ENCODE measurements at regions not wholly inside any gene's neighbourhood (a gene's known extent, or its start where the extent isn't known, plus 50 kb on each side); places are given as distances from the start of the nearest gene placed in this dataset.

DNA sequence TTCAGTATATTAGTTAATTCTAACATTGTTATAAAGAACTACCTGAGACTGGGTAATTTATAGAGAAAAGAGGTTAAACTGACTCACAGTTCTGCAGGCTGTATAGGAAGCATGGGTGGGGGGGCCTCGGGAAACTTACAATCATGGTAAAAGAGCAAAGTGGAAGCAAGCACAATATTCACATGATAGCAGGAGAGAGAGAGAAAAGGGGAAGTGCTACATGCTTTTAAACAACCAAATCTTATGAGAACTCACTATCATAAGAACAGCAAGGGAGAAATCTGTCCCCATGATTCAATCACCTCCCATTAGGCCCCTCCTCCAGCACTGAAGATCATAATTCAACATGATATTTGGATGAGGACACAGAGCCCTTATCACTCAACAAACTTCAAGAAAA, 324.9 kb downstream of the ZNF608 start:
- no peaks in the 10 kb centered on the region for H3K4me1 ChIP-seq (ENCODE audit: insufficient read depth)
- 57 to 60% methylated on average over 1 of the region's 1 CpG for WGBS, 2 experiments (ENCODE audit: low coverage in 1 of 2, low lambda C conversion rate in 2 of 2, missing lambda C conversion rate in 2 of 2)
- H3K9ac ChIP-seq, result no peak overlapping the region
- H4K20me1 ChIP-seq (ENCODE audit: insufficient read depth), result no peaks in the 10 kb centered on the region
- no peak overlapping the region for H3K4me2 ChIP-seq (ENCODE audit: unreplicated experiment)
- TF ChIP-seq EZH2phosphoT487 (IDR thresholded peaks at IDR 0.05; ENCODE audit: insufficient read depth, low read depth), result no peak
- TF ChIP-seq EZH2 (IDR thresholded peaks at IDR 0.05; ENCODE audit: insufficient read depth, poor library complexity, severe bottlenecking), result no peak
- no peak overlapping the region for H3K4me3 ChIP-seq
- no peak overlapping the region for H2AFZ ChIP-seq
- no peaks in the 10 kb centered on the region for H3K9me2 ChIP-seq (ENCODE audit: insufficient read depth)
- no peaks in the 10 kb centered on the region for H3K36me3 ChIP-seq (ENCODE audit: low read depth)
- H3K79me2 ChIP-seq (ENCODE audit: insufficient read depth), result no peaks in the 10 kb centered on the region
- in situ Hi-C loops (cut with MboI), result no loop called here
- peaks cover 12% of the 10 kb centered on the region; the same call in 1 of the 2 replicates for H3K27me3 ChIP-seq (replicated peaks; ENCODE audit: insufficient read depth)
- no peak for DNase-seq
- no peaks in the 10 kb centered on the region for H3K9me3 ChIP-seq (ENCODE audit: low read depth)
- H3K27ac ChIP-seq, result no peak overlapping the region
- no peaks in the 10 kb centered on the region for H3F3A ChIP-seq (ENCODE audit: insufficient read depth)

DNA sequence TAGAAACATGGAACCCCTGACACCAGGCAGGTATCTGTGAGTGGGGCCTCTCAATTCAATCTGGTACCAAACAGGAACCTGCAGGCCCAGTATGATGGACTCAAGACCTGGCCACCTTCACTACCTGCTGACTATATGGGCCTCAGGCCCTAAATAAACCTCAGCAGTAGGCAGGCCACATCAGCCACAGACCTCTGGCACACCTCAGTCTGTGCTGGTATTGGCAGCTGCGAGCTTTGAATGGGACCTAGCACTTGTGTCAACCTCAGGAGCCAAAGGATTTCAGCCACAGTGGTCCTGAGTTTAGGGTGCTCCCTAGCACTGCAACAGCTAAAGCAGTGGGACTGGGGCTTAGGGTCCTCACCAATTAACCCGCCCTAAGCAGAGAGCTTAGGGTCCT, 325.5 kb downstream of the ZNF608 start:
- H3K79me2 ChIP-seq (ENCODE audit: insufficient read depth), result no peaks in the 10 kb centered on the region
- H3K9me2 ChIP-seq (ENCODE audit: insufficient read depth), result no peaks in the 10 kb centered on the region
- H3K36me3 ChIP-seq (ENCODE audit: low read depth), result no peaks in the 10 kb centered on the region
- 28 to 30% methylated on average over 2 of the region's 2 CpGs for WGBS, 2 experiments (ENCODE audit: low coverage in 1 of 2, low lambda C conversion rate in 2 of 2, missing lambda C conversion rate in 2 of 2)
- H3K9ac ChIP-seq, result no peak overlapping the region
- H4K20me1 ChIP-seq (ENCODE audit: insufficient read depth), result no peaks in the 10 kb centered on the region
- no peaks in the 10 kb centered on the region for H3K9me3 ChIP-seq (ENCODE audit: low read depth)
- no peaks in the 10 kb centered on the region for H3F3A ChIP-seq (ENCODE audit: insufficient read depth)
- peaks cover 13% of the 10 kb centered on the region; the same call in 1 of the 2 replicates for H3K27me3 ChIP-seq (replicated peaks; ENCODE audit: insufficient read depth)
- TF ChIP-seq EZH2 (IDR thresholded peaks at IDR 0.05; ENCODE audit: insufficient read depth, poor library complexity, severe bottlenecking), result no peak
- no peak for TF ChIP-seq EZH2phosphoT487 (IDR thresholded peaks at IDR 0.05; ENCODE audit: insufficient read depth, low read depth)
- no peaks in the 10 kb centered on the region for H3K4me1 ChIP-seq (ENCODE audit: insufficient read depth)
- DNase-seq, result no peak
- H3K4me2 ChIP-seq (ENCODE audit: unreplicated experiment), result no peak overlapping the region
- in situ Hi-C loops (cut with MboI), result no loop called here
- no peak overlapping the region for H3K4me3 ChIP-seq
- no peak overlapping the region for H2AFZ ChIP-seq
- H3K27ac ChIP-seq, result no peak overlapping the region

DNA sequence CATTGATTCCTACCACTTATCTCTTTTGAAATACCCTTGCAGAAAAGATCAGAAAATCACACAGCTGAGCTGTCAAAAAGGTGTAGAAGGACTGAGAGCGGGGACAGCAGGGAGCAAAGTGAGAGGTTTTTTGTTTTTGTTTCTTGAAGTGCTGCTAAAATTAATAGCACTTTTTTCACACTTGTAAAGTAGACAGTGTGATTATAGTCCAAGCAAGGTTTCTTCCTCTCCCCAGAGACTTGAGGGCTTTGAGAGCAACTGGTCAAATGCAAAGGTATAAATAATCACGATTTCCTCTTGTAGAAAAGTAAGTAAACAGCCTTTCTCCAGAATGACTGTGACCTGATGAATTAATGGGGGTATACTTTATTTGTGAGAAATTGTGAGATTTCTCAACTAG, 326.9 kb downstream of the ZNF608 start:
- Histone ChIP-seq H3K9ac (no peak overlapping the region), H3K9me3 (ENCODE audit: low read depth) (no peaks in the 10 kb centered on the region), H4K20me1 (ENCODE audit: insufficient read depth) (no peaks in the 10 kb centered on the region), H3K9me2 (ENCODE audit: insufficient read depth) (no peaks in the 10 kb centered on the region), H3K27me3 (replicated peaks; ENCODE audit: insufficient read depth) (peaks cover 9% of the 10 kb centered on the region; the same call in 1 of the 2 replicates), H3K4me2 (ENCODE audit: unreplicated experiment) (no peak overlapping the region), H3K27ac (no peak overlapping the region), H3F3A (ENCODE audit: insufficient read depth) (no peaks in the 10 kb centered on the region), H3K4me3 (no peak overlapping the region), H3K79me2 (ENCODE audit: insufficient read depth) (no peaks in the 10 kb centered on the region), H2AFZ (no peak overlapping the region), H3K4me1 (ENCODE audit: insufficient read depth) (no peaks in the 10 kb centered on the region), H3K36me3 (ENCODE audit: low read depth) (no peaks in the 10 kb centered on the region)
- no peak for DNase-seq
- no peak for TF ChIP-seq EZH2 (IDR thresholded peaks at IDR 0.05; ENCODE audit: insufficient read depth, poor library complexity, severe bottlenecking)
- TF ChIP-seq EZH2phosphoT487 (IDR thresholded peaks at IDR 0.05; ENCODE audit: insufficient read depth, low read depth), result no peak
- in situ Hi-C loops (cut with MboI), result no loop called here
- WGBS, 2 experiments (ENCODE audit: low coverage in 1 of 2, low lambda C conversion rate in 2 of 2, missing lambda C conversion rate in 2 of 2), result 41 to 51% methylated on average over 2 of the region's 2 CpGs

DNA sequence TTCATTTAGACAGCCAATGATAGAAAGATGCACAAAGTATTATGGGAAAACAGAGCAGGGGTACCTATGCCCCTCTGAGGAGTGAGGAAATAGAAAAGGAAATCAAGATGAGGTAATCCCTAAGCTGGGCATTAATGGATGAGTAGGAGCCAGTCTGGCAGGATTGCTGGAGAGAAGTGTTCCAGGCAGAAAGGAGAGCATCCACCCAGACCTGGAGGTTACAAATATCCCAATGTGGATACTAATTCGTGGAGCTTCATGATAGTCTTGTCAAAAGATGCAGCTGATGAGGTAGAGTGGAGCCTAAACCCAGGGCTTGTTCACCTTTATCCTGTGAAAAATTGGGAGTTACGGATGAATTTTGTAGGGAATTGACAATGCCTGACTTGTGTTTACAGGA, 328.0 kb downstream of the ZNF608 start:
- Histone ChIP-seq H3K4me1 (ENCODE audit: insufficient read depth) (no peaks in the 10 kb centered on the region), H3K4me2 (ENCODE audit: unreplicated experiment) (no peak overlapping the region), H3K4me3 (no peak overlapping the region), H3K9me3 (ENCODE audit: low read depth) (no peaks in the 10 kb centered on the region), H3K9ac (no peak overlapping the region), H4K20me1 (ENCODE audit: insufficient read depth) (no peaks in the 10 kb centered on the region), H3K27ac (no peak overlapping the region), H2AFZ (no peak overlapping the region), H3K27me3 (replicated peaks; ENCODE audit: insufficient read depth) (peaks cover 12% of the 10 kb centered on the region; the same call in 1 of the 2 replicates), H3F3A (ENCODE audit: insufficient read depth) (no peaks in the 10 kb centered on the region), H3K79me2 (ENCODE audit: insufficient read depth) (no peaks in the 10 kb centered on the region), H3K36me3 (ENCODE audit: low read depth) (no peaks in the 10 kb centered on the region), H3K9me2 (ENCODE audit: insufficient read depth) (no peaks in the 10 kb centered on the region)
- TF ChIP-seq EZH2phosphoT487 (IDR thresholded peaks at IDR 0.05; ENCODE audit: insufficient read depth, low read depth) (no peak), EZH2 (IDR thresholded peaks at IDR 0.05; ENCODE audit: insufficient read depth, poor library complexity, severe bottlenecking) (no peak)
- WGBS, 2 experiments (ENCODE audit: low coverage in 1 of 2, low lambda C conversion rate in 2 of 2, missing lambda C conversion rate in 2 of 2), result 46 to 52% methylated on average over 2 of the region's 2 CpGs
- DNase-seq, result no peak
- in situ Hi-C loops (cut with MboI), result no loop called here

DNA sequence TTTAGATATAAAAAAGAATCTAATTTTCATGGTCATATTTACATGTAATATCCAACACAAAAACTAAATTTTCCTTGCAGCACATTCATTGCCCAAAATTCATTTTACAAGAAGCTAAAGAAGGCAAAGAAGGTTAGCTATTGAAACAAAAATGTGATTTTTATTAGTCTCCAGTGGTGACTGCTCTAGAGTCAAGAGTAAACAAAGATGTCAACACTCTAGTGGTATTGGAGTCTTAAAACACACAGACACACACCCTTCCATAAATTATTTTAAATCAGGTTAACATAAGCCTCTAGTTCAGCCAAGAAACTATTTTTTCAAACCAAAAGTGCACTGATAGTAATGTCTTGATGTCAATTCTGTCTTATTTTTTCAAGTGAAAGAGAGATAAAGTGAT, 329.2 kb downstream of the ZNF608 start:
- no peak for DNase-seq
- Histone ChIP-seq H3K4me1 (ENCODE audit: insufficient read depth) (no peaks in the 10 kb centered on the region), H4K20me1 (ENCODE audit: insufficient read depth) (no peaks in the 10 kb centered on the region), H3K79me2 (ENCODE audit: insufficient read depth) (no peaks in the 10 kb centered on the region), H3K27me3 (replicated peaks; ENCODE audit: insufficient read depth) (peaks cover 12% of the 10 kb centered on the region; the same call in 1 of the 2 replicates), H3K27ac (no peak overlapping the region), H3K9me2 (ENCODE audit: insufficient read depth) (no peaks in the 10 kb centered on the region), H3F3A (ENCODE audit: insufficient read depth) (no peaks in the 10 kb centered on the region), H2AFZ (no peak overlapping the region), H3K4me3 (no peak overlapping the region), H3K4me2 (ENCODE audit: unreplicated experiment) (no peak overlapping the region), H3K36me3 (ENCODE audit: low read depth) (no peaks in the 10 kb centered on the region), H3K9ac (no peak overlapping the region), H3K9me3 (ENCODE audit: low read depth) (no peaks in the 10 kb centered on the region)
- in situ Hi-C loops (cut with MboI), result no loop called here
- TF ChIP-seq EZH2phosphoT487 (IDR thresholded peaks at IDR 0.05; ENCODE audit: insufficient read depth, low read depth) (no peak), EZH2 (IDR thresholded peaks at IDR 0.05; ENCODE audit: insufficient read depth, poor library complexity, severe bottlenecking) (no peak)
